ENCODE measurements at regions not wholly inside any gene's neighbourhood (a gene's known extent, or its start where the extent isn't known, plus 50 kb on each side); places are given as distances from the start of the nearest gene placed in this dataset.

- DNase-seq (no peak), ATAC-seq (no peak)
- no peaks in the 10 kb centered on the region for H3K9me3 ChIP-seq
- intact Hi-C loops (cut with DNase I), result no loop called here
- TF ChIP-seq CTCF (IDR thresholded peaks at IDR 0.05), result no peak
- TF ChIP-seq POLR2A (IDR thresholded peaks at IDR 0.05), result no peak
- no peaks in the 10 kb centered on the region for H3K27me3 ChIP-seq
- H3K4me1 ChIP-seq, result no peaks in the 10 kb centered on the region
- 49 to 64% methylated on average over 2 of the region's 2 CpGs for WGBS, 2 donors
- H3K27ac ChIP-seq, result no peak overlapping the region
- H3K36me3 ChIP-seq (replicated peaks in 1 of 2; ENCODE audit: insufficient read depth in 1 of 2, low read depth in 2 of 2), result no peaks in the 10 kb centered on the region
- no peak overlapping the region for H3K4me3 ChIP-seq
Measured at GRCh38 chr6:92380803-92381601, 1038.4 kb downstream of the EPHA7 start.

- Histone ChIP-seq H3K27me3 (no peaks in the 10 kb centered on the region), H3K27ac (no peak overlapping the region), H3K9me3 (no peaks in the 10 kb centered on the region), H3K4me1 (no peaks in the 10 kb centered on the region), H3K4me3 (no peak overlapping the region), H3K36me3 (replicated peaks in 1 of 2; ENCODE audit: insufficient read depth in 1 of 2, low read depth in 2 of 2) (no peaks in the 10 kb centered on the region)
- TF ChIP-seq POLR2A (IDR thresholded peaks at IDR 0.05), result no peak
- no peak for TF ChIP-seq CTCF (IDR thresholded peaks at IDR 0.05)
- intact Hi-C loops (cut with DNase I), result no loop called here
- DNase-seq (no peak), ATAC-seq (no peak)
Measured at GRCh38 chr6:92377137-92377536, 1042.2 kb downstream of the EPHA7 start.

- DNase-seq (no peak), ATAC-seq (no peak)
- TF ChIP-seq CTCF (IDR thresholded peaks at IDR 0.05), result no peak
- H3K9me3 ChIP-seq, result no peaks in the 10 kb centered on the region
- H3K4me1 ChIP-seq, result no peaks in the 10 kb centered on the region
- intact Hi-C loops (cut with DNase I), result no loop called here
- H3K27me3 ChIP-seq, result no peaks in the 10 kb centered on the region
- no peaks in the 10 kb centered on the region for H3K36me3 ChIP-seq (replicated peaks in 1 of 2; ENCODE audit: insufficient read depth in 1 of 2, low read depth in 2 of 2)
- no peak overlapping the region for H3K27ac ChIP-seq
- WGBS, 2 donors, result 22 to 26% methylated on average over 3 of the region's 3 CpGs
- no peak overlapping the region for H3K4me3 ChIP-seq
Measured at GRCh38 chr6:92376691-92377090, 1042.7 kb downstream of the EPHA7 start.

- no peak for TF ChIP-seq CTCF (IDR thresholded peaks at IDR 0.05)
- no peak for TF ChIP-seq POLR2A (IDR thresholded peaks at IDR 0.05)
- Histone ChIP-seq H3K4me1 (no peaks in the 10 kb centered on the region), H3K36me3 (replicated peaks in 1 of 2; ENCODE audit: insufficient read depth in 1 of 2, low read depth in 2 of 2) (no peaks in the 10 kb centered on the region), H3K27me3 (no peaks in the 10 kb centered on the region), H3K27ac (no peak overlapping the region), H3K9me3 (no peaks in the 10 kb centered on the region), H3K4me3 (no peak overlapping the region)
- 54 to 67% methylated on average over 4 of the region's 4 CpGs for WGBS, 2 donors
- intact Hi-C loops (cut with DNase I), result no loop called here
- DNase-seq (no peak), ATAC-seq (no peak)
Measured at GRCh38 chr6:92371211-92372208, 1047.8 kb downstream of the EPHA7 start.

All from body of pancreas (tissue), 4 donors.